GM23338 (cell line): ENCODE measurements at regions not wholly inside any gene's neighbourhood (a gene's known extent, or its start where the extent isn't known, plus 50 kb on each side); places are given as distances from the start of the nearest gene placed in this dataset.

Experiments
- ATAC-seq: fragments of 200-7000 bp; cut with Tn5 transposase; 3 replicates; pipeline ENCODE4 v1.9.1; 2020
- DNase-seq: peaks from one replicate; pipeline ENCODE4 v3.0.0-alpha.2; 2015; ENCODE audit warnings: low spot score
- H2AFZ ChIP-seq: fragments of 200-600 bp; sonication (generic); 2 replicates; pipeline ENCODE4 v1.8.0; 2016; ENCODE audit warnings: antibody characterized with exemption, mild to moderate bottlenecking, moderate library complexity
- H3F3A ChIP-seq: fragments of 200-600 bp; sonication (generic); replicated peaks from 2 replicates; pipeline ENCODE4 v1.8.0; 2017; ENCODE audit warnings: antibody characterized with exemption, mixed run types, low read depth
- H3K27ac ChIP-seq: fragments of 200-600 bp; sonication (generic); 2 replicates; pipeline ENCODE4 v1.6.1; 2016; ENCODE audit warnings: low read depth
- H3K27me3 ChIP-seq: fragments of 200-600 bp; sonication (generic); 2 replicates; pipeline ENCODE4 v1.8.0; 2016; ENCODE audit warnings: mild to moderate bottlenecking, mixed run types, moderate library complexity; ENCODE audit not compliant: insufficient read depth
- H3K36me3 ChIP-seq: fragments of 200-600 bp; sonication (generic); 2 replicates; pipeline ENCODE4 v1.8.0; 2016; ENCODE audit warnings: mild to moderate bottlenecking; ENCODE audit not compliant: insufficient read depth
- H3K4me1 ChIP-seq: fragments of 200-600 bp; sonication (generic); 2 replicates; pipeline ENCODE4 v1.8.0; 2016; ENCODE audit warnings: mild to moderate bottlenecking, moderate library complexity; ENCODE audit not compliant: insufficient read depth
- H3K4me2 ChIP-seq: fragments of 200-600 bp; sonication (generic); 2 replicates; pipeline ENCODE4 v1.7.1; 2017; ENCODE audit warnings: mixed run types
- H3K4me3 ChIP-seq: fragments of 200-600 bp; sonication (generic); 2 replicates; pipeline ENCODE4 v1.6.1; 2016; ENCODE audit warnings: mixed run types
- H3K79me2 ChIP-seq: fragments of 200-600 bp; sonication (generic); replicated peaks from 2 replicates; pipeline ENCODE4 v1.8.0; 2017; ENCODE audit warnings: mild to moderate bottlenecking; ENCODE audit not compliant: insufficient read depth
- H3K9me2 ChIP-seq: fragments of 200-600 bp; sonication (generic); 2 replicates; pipeline ENCODE4 v1.8.0; 2017; ENCODE audit not compliant: insufficient read depth
- H4K20me1 ChIP-seq: fragments of 200-600 bp; sonication (generic); replicated peaks from 2 replicates; pipeline ENCODE4 v1.8.0; 2017; ENCODE audit warnings: mild to moderate bottlenecking; ENCODE audit not compliant: insufficient read depth
- H3K27ac Mint-ChIP-seq: 2 replicates; pipeline ENCODE4 v1.8.0; 2020; ENCODE audit warnings: inconsistent platforms, mild to moderate bottlenecking, moderate library complexity, mixed read lengths
- H3K27me3 Mint-ChIP-seq: 3 replicates; pipeline ENCODE4 v1.8.0; 2022; ENCODE audit warnings: low read depth, mild to moderate bottlenecking, moderate library complexity, mixed read lengths, inconsistent platforms; ENCODE audit not compliant: insufficient read depth, poor library complexity
- H3K36me3 Mint-ChIP-seq: 3 replicates; pipeline ENCODE4 v1.8.0; 2021; ENCODE audit warnings: low read depth, mild to moderate bottlenecking, inconsistent platforms, moderate library complexity, mixed read lengths
- H3K4me1 Mint-ChIP-seq: 3 replicates; pipeline ENCODE4 v1.8.0; 2020; ENCODE audit warnings: mild to moderate bottlenecking, inconsistent platforms, mixed read lengths
- H3K4me3 Mint-ChIP-seq: 3 replicates; pipeline ENCODE4 v1.8.0; 2021; ENCODE audit warnings: moderate library complexity, mild to moderate bottlenecking, inconsistent platforms, mixed read lengths
- H3K9me3 Mint-ChIP-seq: 3 replicates; pipeline ENCODE4 v1.8.0; 2020; ENCODE audit warnings: moderate library complexity, mild to moderate bottlenecking, inconsistent platforms, mixed read lengths
- CTCF ChIP-seq, 2 experiments: fragments of 200-600 bp in 1 of 2; sonication (generic) in 1 of 2; conservative IDR thresholded peaks; 2 replicates each; pipeline versions ENCODE4 v1.5.1 to v1.6.1; 2016 to 2017; ENCODE audit warnings: antibody characterized with exemption in 2 of 2, low read depth in 2 of 2, mild to moderate bottlenecking in 2 of 2, moderate library complexity in 1 of 2
- ETS1 ChIP-seq: IDR thresholded peaks from 2 replicates; pipeline ENCODE4 v1.6.1; 2016; ENCODE audit warnings: antibody characterized with exemption
- EZH2phosphoT487 ChIP-seq: fragments of 200-600 bp; sonication (generic); IDR thresholded peaks from one replicate; pipeline ENCODE4 v1.8.1; 2018; ENCODE audit warnings: antibody characterized with exemption; ENCODE audit not compliant: unreplicated experiment
- JUNB ChIP-seq: IDR thresholded peaks from one replicate; pipeline ENCODE4 v1.6.1; 2016; ENCODE audit warnings: antibody characterized with exemption; ENCODE audit not compliant: unreplicated experiment
- STAT1 ChIP-seq: IDR thresholded peaks from one replicate; pipeline ENCODE4 v1.6.1; 2016; ENCODE audit warnings: antibody characterized with exemption; ENCODE audit not compliant: unreplicated experiment
- ZNF462 ChIP-seq: fragments of 250-450 bp; sonication (Bioruptor Pico); IDR thresholded peaks from 2 replicates; pipeline ENCODE4 v1.5.0; 2020; ENCODE audit warnings: mild to moderate bottlenecking, moderate library complexity

GRCh38 chr12:89230376-89231315, 121.7 kb downstream of the DUSP6 start:
- Mint-ChIP-seq H3K4me3 (no peak overlapping the region), H3K4me1 (peaks cover 35% of the 10 kb centered on the region), H3K27me3 (no peaks in the 10 kb centered on the region), H3K36me3 (no peaks in the 10 kb centered on the region; the same call in 2 of the 3 replicates), H3K9me3 (peaks cover 4% of the 10 kb centered on the region; the same call in 1 of the 3 replicates), H3K27ac (no peak overlapping the region)
- Histone ChIP-seq H3F3A (no peaks in the 10 kb centered on the region), H3K9me2 (no peaks in the 10 kb centered on the region), H3K27ac (no peak overlapping the region), H3K4me2 (no peak overlapping the region), H2AFZ (no peak overlapping the region), H3K4me3 (no peak overlapping the region), H3K79me2 (no peaks in the 10 kb centered on the region), H4K20me1 (no peaks in the 10 kb centered on the region), H3K36me3 (no peaks in the 10 kb centered on the region; the same call in 1 of the 2 replicates), H3K27me3 (no peaks in the 10 kb centered on the region), H3K4me1 (peaks cover 23% of the 10 kb centered on the region)
- TF ChIP-seq STAT1 (no peak), ETS1 (no peak), EZH2phosphoT487 (no peak)
- ATAC-seq = no peak
- DNase-seq = no peak

- TF ChIP-seq ZNF462 (CRISPR knock-in tag) (no peak), EZH2phosphoT487 (no peak), CTCF (conservative IDR thresholded peaks at IDR 0.05; ENCODE audit: low read depth in 2 of 2) (no peak), JUNB (no peak)
- Histone ChIP-seq H3K79me2 (no peaks in the 10 kb centered on the region), H2AFZ (no peak overlapping the region), H3F3A (no peaks in the 10 kb centered on the region), H3K27me3 (no peaks in the 10 kb centered on the region), H3K4me1 (peaks cover 24% of the 10 kb centered on the region), H3K4me3 (no peak overlapping the region), H3K9me2 (no peaks in the 10 kb centered on the region; the same call in 1 of the 2 replicates), H4K20me1 (no peaks in the 10 kb centered on the region), H3K36me3 (no peaks in the 10 kb centered on the region), H3K27ac (no peak overlapping the region), H3K4me2 (no peak overlapping the region)
- DNase-seq = no peak
- peaks cover 11% of the 10 kb centered on the region; the same call in 2 of the 3 replicates for H3K36me3 Mint-ChIP-seq
- H3K27ac Mint-ChIP-seq = no peak overlapping the region
- H3K4me3 Mint-ChIP-seq = no peak overlapping the region
- no peak for ATAC-seq
- H3K9me3 Mint-ChIP-seq = peaks cover 5% of the 10 kb centered on the region; the same call in 2 of the 3 replicates
- H3K27me3 Mint-ChIP-seq = peaks cover 9% of the 10 kb centered on the region
- H3K4me1 Mint-ChIP-seq = peaks cover 41% of the 10 kb centered on the region
Measured at GRCh38 chr12:89228491-89228890, 123.8 kb downstream of the DUSP6 start.
